GM12865 (cell line): ENCODE measurements at regions not wholly inside any gene's neighbourhood (a gene's known extent, or its start where the extent isn't known, plus 50 kb on each side); places are given as distances from the start of the nearest gene placed in this dataset.
A peak's percentile ranks its signal among the peaks of the same experiment; 100 is the strongest.

Experiments used
- DNase-seq: peaks from one replicate; pipeline ENCODE4 v3.0.0; 2010; ENCODE audit warnings: low read depth
- H3K4me3 ChIP-seq: 2 replicates; pipeline ENCODE4 v1.5.1; 2011; ENCODE audit warnings: mild to moderate bottlenecking, low read depth, low read length, control low read depth
- CTCF ChIP-seq: IDR thresholded peaks from 2 replicates; pipeline ENCODE4 v1.5.1; 2011; ENCODE audit warnings: low read length, control low read depth, low read depth, inconsistent platforms; ENCODE audit not compliant: insufficient read depth; ENCODE audit errors: missing control alignments

GRCh38 chr7:85488406-85488805 lies 301.6 kb upstream of the SEMA3D start:
- no peak for DNase-seq
- TF ChIP-seq CTCF: no peak
- H3K4me3 ChIP-seq: no peak overlapping the region

- H3K4me3 ChIP-seq: no peak overlapping the region
- no peak for TF ChIP-seq CTCF
- no peak for DNase-seq
Observed at GRCh38 chr7:85483177-85483576, 296.3 kb upstream of the SEMA3D start.

GRCh38 chr7:85480666-85481065 lies 293.8 kb upstream of the SEMA3D start:
- DNase-seq: no peak
- no peak overlapping the region for H3K4me3 ChIP-seq
- TF ChIP-seq CTCF: no peak

GRCh38 chr7:85479918-85480643 lies 293.2 kb upstream of the SEMA3D start:
- TF ChIP-seq CTCF: no peak
- no peak overlapping the region for H3K4me3 ChIP-seq
- no peak for DNase-seq

GRCh38 chr7:85478530-85478929 lies 291.7 kb upstream of the SEMA3D start:
- no peak for DNase-seq
- no peak for TF ChIP-seq CTCF
- no peak overlapping the region for H3K4me3 ChIP-seq

GRCh38 chr7:85475476-85475875 lies 288.6 kb upstream of the SEMA3D start:
- H3K4me3 ChIP-seq: no peak overlapping the region
- no peak for TF ChIP-seq CTCF
- DNase-seq: no peak

- H3K4me3 ChIP-seq: no peak overlapping the region
- TF ChIP-seq CTCF: no peak
- peak; percentile 12 for DNase-seq
Observed at GRCh38 chr7:85475071-85475470, 288.2 kb upstream of the SEMA3D start.
